ENCODE measurements at regions not wholly inside any gene's neighbourhood (a gene's known extent, or its start where the extent isn't known, plus 50 kb on each side); places are given as distances from the start of the nearest gene placed in this dataset.

- Histone ChIP-seq H3K9me3 (replicated peaks in 1 of 11) (peaks cover 0 to 14% (median 0%) of the 10 kb centered on the region in 11 experiments; a peak in 2 of 22 replicates), H3K4me1 (peaks cover 15 to 41% (median 29%) of the 10 kb centered on the region in 10 experiments), H3K4me2 (peak overlapping the region in 2 of 11 experiments; percentile 1 to 11; a peak in 1 of 22 replicates), H4K20me1 (no peaks in the 10 kb centered on the region), H3K27ac (no peak overlapping the region), H3K9ac (no peak overlapping the region), H3K4me3 (no peak overlapping the region), H3K36me3 (no peaks in the 10 kb centered on the region), H3K27me3 (no peaks in the 10 kb centered on the region)
- TF ChIP-seq Cebpa-rat (IDR thresholded peaks at IDR 0.05) = no peak
Measured at GRCh38 chr1:43039228-43040055, 80.8 kb upstream of the SLC2A1 start.

- Histone ChIP-seq H4K20me1 (no peaks in the 10 kb centered on the region), H3K36me3 (no peaks in the 10 kb centered on the region), H3K27me3 (no peaks in the 10 kb centered on the region), H3K27ac (no peak overlapping the region), H3K4me2 (0 out of 22 replicates have a peak overlapping the region, but pooled peaks of 1 of the 11 experiments have one; percentile 11), H3K9me3 (replicated peaks in 1 of 11) (peaks cover 0 to 14% (median 0%) of the 10 kb centered on the region in 11 experiments; a peak in 2 of 22 replicates), H3K4me3 (no peak overlapping the region), H3K9ac (no peak overlapping the region), H3K4me1 (peaks cover 21 to 37% (median 25%) of the 10 kb centered on the region in 10 experiments)
- TF ChIP-seq Cebpa-rat (IDR thresholded peaks at IDR 0.05) = no peak
Measured at GRCh38 chr1:43038232-43038935, 79.7 kb upstream of the SLC2A1 start.

- Histone ChIP-seq H3K9ac (no peak overlapping the region), H3K36me3 (no peaks in the 10 kb centered on the region), H3K9me3 (replicated peaks in 1 of 11) (peaks cover 0 to 10% (median 0%) of the 10 kb centered on the region in 11 experiments; a peak in 1 of 22 replicates), H3K4me2 (no peak overlapping the region), H3K4me1 (peaks cover 13 to 28% (median 16%) of the 10 kb centered on the region in 10 experiments; a peak in 19 of 20 replicates), H3K4me3 (no peak overlapping the region), H3K27me3 (no peaks in the 10 kb centered on the region), H3K27ac (no peak overlapping the region), H4K20me1 (no peaks in the 10 kb centered on the region)
- TF ChIP-seq Cebpa-rat (IDR thresholded peaks at IDR 0.05) = no peak
Measured at GRCh38 chr1:43037466-43037865, 78.8 kb upstream of the SLC2A1 start.

- no peaks in the 10 kb centered on the region for H3K27me3 ChIP-seq
- H3K9me3 ChIP-seq (replicated peaks in 1 of 11) = peaks cover 0 to 5% (median 0%) of the 10 kb centered on the region in 11 experiments; a peak in 1 of 22 replicates
- H4K20me1 ChIP-seq = no peaks in the 10 kb centered on the region
- no peak overlapping the region for H3K27ac ChIP-seq
- no peak for TF ChIP-seq Cebpa-rat (IDR thresholded peaks at IDR 0.05)
- no peak overlapping the region for H3K9ac ChIP-seq
- peaks cover 11 to 22% (median 14%) of the 10 kb centered on the region in 10 experiments; a peak in 19 of 20 replicates for H3K4me1 ChIP-seq
- H3K4me2 ChIP-seq = no peak overlapping the region
- H3K4me3 ChIP-seq = no peak overlapping the region
- no peaks in the 10 kb centered on the region for H3K36me3 ChIP-seq
Measured at GRCh38 chr1:43036932-43037331, 78.3 kb upstream of the SLC2A1 start.

GRCh38 chr1:43035821-43036741 is 77.4 kb upstream of the SLC2A1 start:
- no peak overlapping the region for H3K4me2 ChIP-seq
- no peak for TF ChIP-seq Cebpa-rat (IDR thresholded peaks at IDR 0.05)
- H3K4me3 ChIP-seq = no peak overlapping the region

GRCh38 chr1:43034778-43035177 is 76.1 kb upstream of the SLC2A1 start:
- H3K9ac ChIP-seq = 0 out of 22 replicates have a peak overlapping the region, but pooled peaks of 1 of the 11 experiments have one; percentile 5
- TF ChIP-seq Cebpa-rat (IDR thresholded peaks at IDR 0.05) = no peak
- H3K9me3 ChIP-seq (replicated peaks in 1 of 11) = no peaks in the 10 kb centered on the region
- H3K36me3 ChIP-seq = no peaks in the 10 kb centered on the region
- no peaks in the 10 kb centered on the region for H3K27me3 ChIP-seq
- H3K27ac ChIP-seq = peak overlapping the region in 6 of 11 experiments; percentile 17 to 52 (median 33); a peak in 6 of 22 replicates
- no peak overlapping the region for H3K4me3 ChIP-seq
- H4K20me1 ChIP-seq = no peaks in the 10 kb centered on the region
- H3K4me2 ChIP-seq = peak overlapping the region; percentile 30 to 76 (median 53)
- peaks cover 11 to 22% (median 14%) of the 10 kb centered on the region in 10 experiments; a peak in 19 of 20 replicates for H3K4me1 ChIP-seq

More at GRCh38 chr1:43035821-43036741, 77.4 kb upstream of the SLC2A1 start:
- no peaks in the 10 kb centered on the region for H3K36me3 ChIP-seq
- H4K20me1 ChIP-seq = no peaks in the 10 kb centered on the region
- no peaks in the 10 kb centered on the region for H3K27me3 ChIP-seq
- H3K4me1 ChIP-seq = peaks cover 11 to 22% (median 14%) of the 10 kb centered on the region in 10 experiments; a peak in 19 of 20 replicates
- no peaks in the 10 kb centered on the region for H3K9me3 ChIP-seq (replicated peaks in 1 of 11)
- H3K27ac ChIP-seq = no peak overlapping the region
- no peak overlapping the region for H3K9ac ChIP-seq

GRCh38 chr1:43034195-43034658 is 75.6 kb upstream of the SLC2A1 start:
- no peak for TF ChIP-seq Cebpa-rat (IDR thresholded peaks at IDR 0.05)
- Histone ChIP-seq H3K27ac (peak overlapping the region in 6 of 11 experiments; percentile 17 to 52 (median 33); a peak in 6 of 22 replicates), H3K36me3 (no peaks in the 10 kb centered on the region), H3K9ac (no peak overlapping the region), H3K4me2 (peak overlapping the region; percentile 30 to 76 (median 53); a peak in 21 of 22 replicates), H3K9me3 (replicated peaks in 1 of 11) (no peaks in the 10 kb centered on the region), H3K4me3 (no peak overlapping the region), H4K20me1 (no peaks in the 10 kb centered on the region), H3K4me1 (peaks cover 11 to 22% (median 14%) of the 10 kb centered on the region in 10 experiments; a peak in 19 of 20 replicates), H3K27me3 (no peaks in the 10 kb centered on the region)
